Trophoblast cell (in vitro differentiated cells and primary cell): ENCODE measurements at regions not wholly inside any gene's neighbourhood (a gene's known extent, or its start where the extent isn't known, plus 50 kb on each side); places are given as distances from the start of the nearest gene placed in this dataset.
A peak's percentile ranks its signal among the peaks of the same experiment; 100 is the strongest.

Experiments
- DNase-seq, 2 donors: peaks; one replicate each; pipeline ENCODE4 v3.0.0-alpha.2; 2016
- H2AFZ ChIP-seq: 2 replicates; pipeline ENCODE4 v1.6.1; 2013; ENCODE audit warnings: low read length, moderate library complexity, mild to moderate bottlenecking; ENCODE audit not compliant: insufficient read depth, poor library complexity
- H2AK5ac ChIP-seq: 2 replicates; pipeline ENCODE4 v1.6.1; 2013; ENCODE audit warnings: mild to moderate bottlenecking, low read length
- H2BK120ac ChIP-seq: 2 replicates; pipeline ENCODE4 v1.6.1; 2013; ENCODE audit warnings: low read length, mild to moderate bottlenecking, moderate library complexity; ENCODE audit not compliant: insufficient read depth, poor library complexity
- H2BK12ac ChIP-seq: 2 replicates; pipeline ENCODE4 v1.6.1; 2013; ENCODE audit warnings: mild to moderate bottlenecking, low read length, moderate library complexity
- H2BK5ac ChIP-seq: 2 replicates; pipeline ENCODE4 v1.6.1; 2013; ENCODE audit warnings: low read length, low read depth, moderate library complexity, mild to moderate bottlenecking; ENCODE audit not compliant: poor library complexity
- H3K14ac ChIP-seq: 2 replicates; pipeline ENCODE4 v1.6.1; 2013; ENCODE audit warnings: mild to moderate bottlenecking, low read length
- H3K18ac ChIP-seq: 2 replicates; pipeline ENCODE4 v1.6.1; 2013; ENCODE audit warnings: mild to moderate bottlenecking, low read length
- H3K23ac ChIP-seq: 2 replicates; pipeline ENCODE4 v1.6.1; 2013; ENCODE audit warnings: low read length
- H3K27ac ChIP-seq: 2 replicates; pipeline ENCODE4 v1.5.1; 2013; ENCODE audit warnings: low read depth, mild to moderate bottlenecking, inconsistent platforms, low read length, moderate library complexity
- H3K27me3 ChIP-seq: 2 replicates; pipeline ENCODE4 v1.6.1; 2013; ENCODE audit warnings: inconsistent platforms, mild to moderate bottlenecking, low read length, moderate library complexity; ENCODE audit not compliant: insufficient read depth
- H3K36me3 ChIP-seq, 2 experiments: 1 replicate in 1 of 2; 2 replicates in 1 of 2; pipeline ENCODE4 v1.6.1; 2013; ENCODE audit warnings: low read length in 2 of 2, mild to moderate bottlenecking in 2 of 2, moderate library complexity in 1 of 2; ENCODE audit not compliant: insufficient read depth in 2 of 2, control insufficient read depth in 1 of 2
- H3K4ac ChIP-seq: 2 replicates; pipeline ENCODE4 v1.6.1; 2013; ENCODE audit warnings: low read depth, mild to moderate bottlenecking, low read length, moderate library complexity
- H3K4me1 ChIP-seq, 2 experiments: 1 replicate in 1 of 2; 2 replicates in 1 of 2; pipeline ENCODE4 v1.6.1; 2013; ENCODE audit warnings: low read length in 2 of 2, mild to moderate bottlenecking in 2 of 2, moderate library complexity in 1 of 2; ENCODE audit not compliant: insufficient read depth in 2 of 2, control insufficient read depth in 1 of 2
- H3K4me2 ChIP-seq: 2 replicates; pipeline ENCODE4 v1.6.1; 2013; ENCODE audit warnings: inconsistent platforms, mild to moderate bottlenecking, low read length, moderate library complexity
- H3K4me3 ChIP-seq: 2 replicates; pipeline ENCODE4 v1.5.1; 2013; ENCODE audit warnings: mild to moderate bottlenecking, low read depth, low read length, inconsistent platforms
- H3K79me1 ChIP-seq: one replicate; pipeline ENCODE4 v1.6.1; 2013; ENCODE audit warnings: low read length
- H3K79me2 ChIP-seq: 2 replicates; pipeline ENCODE4 v1.6.1; 2013; ENCODE audit warnings: low read length, mild to moderate bottlenecking; ENCODE audit not compliant: control insufficient read depth, insufficient read depth, poor library complexity
- H3K9ac ChIP-seq: 2 replicates; pipeline ENCODE4 v1.6.1; 2013; ENCODE audit warnings: mild to moderate bottlenecking, low read length
- H3K9me3 ChIP-seq: 2 replicates; pipeline ENCODE4 v1.6.1; 2013; ENCODE audit warnings: low read depth, mild to moderate bottlenecking, control low read depth, inconsistent platforms, low read length; ENCODE audit not compliant: insufficient read depth
- H4K12ac ChIP-seq: 2 replicates; pipeline ENCODE4 v1.6.1; 2013; ENCODE audit warnings: low read depth, mild to moderate bottlenecking, low read length, moderate library complexity
- H4K8ac ChIP-seq: 2 replicates; pipeline ENCODE4 v1.6.1; 2013; ENCODE audit warnings: low read depth, mild to moderate bottlenecking, low read length, moderate library complexity
- H4K91ac ChIP-seq: one replicate; pipeline ENCODE4 v1.6.1; 2013; ENCODE audit warnings: low read depth, mild to moderate bottlenecking, low read length, moderate library complexity
- WGBS: extraction: QIAGEN DNeasy Blood & Tissue Kit; methylation state at CpG from one replicate; pipeline ENCODE4 v1.1.7; 2013; ENCODE audit warnings: missing lambda C conversion rate; ENCODE audit not compliant: insufficient read length, insufficient coverage; ENCODE audit errors: extremely low coverage; 5-methylcytosine and 5-hydroxymethylcytosine counted together

DNA sequence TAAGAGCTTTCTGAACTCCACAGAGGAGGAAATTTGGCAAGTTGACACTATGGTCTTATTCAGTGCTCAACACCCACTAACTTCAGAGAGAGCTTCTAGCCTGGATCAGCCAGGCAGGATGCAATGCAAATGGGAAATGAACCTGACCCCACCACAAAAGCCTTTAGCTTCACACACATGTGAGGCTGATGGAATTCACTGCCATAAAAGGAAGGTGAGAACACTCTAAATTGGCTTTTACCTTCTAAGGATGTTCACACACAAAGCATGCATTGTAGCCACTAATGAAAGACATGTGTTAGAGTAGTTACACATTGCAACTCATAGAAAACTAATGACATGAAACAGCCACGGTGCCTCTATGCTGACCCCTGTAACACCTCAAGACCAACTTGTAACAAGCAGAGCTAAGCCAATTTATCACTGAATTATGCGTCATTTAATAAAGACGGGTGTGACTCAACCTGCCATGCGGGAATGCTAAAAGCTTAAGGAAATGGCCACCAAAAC is 262.1 kb downstream of the HACE1 start:
- H4K12ac ChIP-seq = no peak overlapping the region
- no peaks in the 10 kb centered on the region for H3K36me3 ChIP-seq
- no peak overlapping the region for H2AK5ac ChIP-seq
- no peak overlapping the region for H3K18ac ChIP-seq
- H3K27ac ChIP-seq = no peak overlapping the region
- no peaks in the 10 kb centered on the region for H3K9me3 ChIP-seq
- no peaks in the 10 kb centered on the region for H3K27me3 ChIP-seq
- H4K91ac ChIP-seq = no peak overlapping the region
- no peaks in the 10 kb centered on the region for H3K79me2 ChIP-seq
- H3K9ac ChIP-seq = no peak overlapping the region
- H2AFZ ChIP-seq = no peak overlapping the region
- no peaks in the 10 kb centered on the region for H3K79me1 ChIP-seq
- no CpG with 5 or more reads among the region's 4 CpGs for WGBS
- H3K4me1 ChIP-seq = peaks cover 0 to 2% of the 10 kb centered on the region in 2 experiments
- no peak for DNase-seq
- no peak overlapping the region for H3K23ac ChIP-seq
- no peak overlapping the region for H4K8ac ChIP-seq
- H2BK12ac ChIP-seq = no peak overlapping the region
- no peak overlapping the region for H3K14ac ChIP-seq
- no peak overlapping the region for H2BK5ac ChIP-seq
- no peak overlapping the region for H3K4ac ChIP-seq
- H2BK120ac ChIP-seq = no peak overlapping the region
- H3K4me2 ChIP-seq = no peak overlapping the region
- no peak overlapping the region for H3K4me3 ChIP-seq

DNA sequence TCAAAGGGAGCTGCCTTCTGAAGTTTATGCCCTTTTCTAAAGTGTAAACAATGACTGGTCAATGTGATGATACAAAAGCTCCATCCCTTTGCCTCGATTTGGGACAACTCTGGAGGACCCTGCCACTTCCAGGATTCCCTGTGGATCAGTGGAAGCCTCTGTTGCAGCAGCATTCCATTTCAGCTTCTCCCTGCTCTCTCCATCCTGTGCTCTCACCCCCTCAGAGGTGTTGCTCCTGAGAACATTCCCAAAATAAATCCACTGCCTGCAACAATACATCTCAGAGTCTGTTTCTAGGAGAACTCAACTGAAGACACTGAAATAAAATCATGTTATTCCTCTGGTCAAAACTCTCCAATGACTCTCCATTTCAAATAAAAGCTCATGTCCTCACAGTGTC is 263.6 kb downstream of the HACE1 start:
- H3K9me3 ChIP-seq = no peaks in the 10 kb centered on the region
- H3K23ac ChIP-seq = no peak overlapping the region
- H2BK5ac ChIP-seq = no peak overlapping the region
- H3K14ac ChIP-seq = no peak overlapping the region
- H3K79me2 ChIP-seq = no peaks in the 10 kb centered on the region
- H4K8ac ChIP-seq = no peak overlapping the region
- no peaks in the 10 kb centered on the region for H3K36me3 ChIP-seq
- no peak overlapping the region for H3K18ac ChIP-seq
- no peak overlapping the region for H4K91ac ChIP-seq
- no peaks in the 10 kb centered on the region for H3K79me1 ChIP-seq
- H3K4me2 ChIP-seq = no peak overlapping the region
- H3K9ac ChIP-seq = no peak overlapping the region
- WGBS = no CpG with 5 or more reads among the region's 1 CpG
- no peak overlapping the region for H2BK12ac ChIP-seq
- H4K12ac ChIP-seq = no peak overlapping the region
- H3K27ac ChIP-seq = no peak overlapping the region
- no peak overlapping the region for H2BK120ac ChIP-seq
- no peak overlapping the region for H3K4me3 ChIP-seq
- no peak for DNase-seq
- no peaks in the 10 kb centered on the region for H3K27me3 ChIP-seq
- H2AK5ac ChIP-seq = no peak overlapping the region
- H3K4ac ChIP-seq = no peak overlapping the region
- H2AFZ ChIP-seq = no peak overlapping the region
- H3K4me1 ChIP-seq = peaks cover 0 to 2% of the 10 kb centered on the region in 2 experiments

GRCh38 chr6:104595311-104595820 is 264.4 kb downstream of the HACE1 start:
- no peak overlapping the region for H4K12ac ChIP-seq
- H3K14ac ChIP-seq = no peak overlapping the region
- no peak overlapping the region for H3K18ac ChIP-seq
- no CpG with 5 or more reads among the region's 2 CpGs for WGBS
- peaks cover 0 to 2% of the 10 kb centered on the region in 2 experiments for H3K4me1 ChIP-seq
- H3K36me3 ChIP-seq = no peaks in the 10 kb centered on the region
- H3K27ac ChIP-seq = no peak overlapping the region
- no peak overlapping the region for H3K4ac ChIP-seq
- no peaks in the 10 kb centered on the region for H3K9me3 ChIP-seq
- H3K79me1 ChIP-seq = no peaks in the 10 kb centered on the region
- no peak overlapping the region for H2AK5ac ChIP-seq
- no peak overlapping the region for H3K4me3 ChIP-seq
- no peak overlapping the region for H2BK12ac ChIP-seq
- H3K9ac ChIP-seq = no peak overlapping the region
- H3K4me2 ChIP-seq = no peak overlapping the region
- H3K27me3 ChIP-seq = no peaks in the 10 kb centered on the region
- no peak overlapping the region for H2AFZ ChIP-seq
- no peaks in the 10 kb centered on the region for H3K79me2 ChIP-seq
- no peak overlapping the region for H2BK5ac ChIP-seq
- no peak overlapping the region for H3K23ac ChIP-seq
- H2BK120ac ChIP-seq = no peak overlapping the region
- H4K8ac ChIP-seq = no peak overlapping the region
- DNase-seq = peak in 1 of 2 donors; percentile 49
- H4K91ac ChIP-seq = no peak overlapping the region

GRCh38 chr6:104591573-104592334 is 268.0 kb downstream of the HACE1 start:
- Histone ChIP-seq H3K36me3 (no peaks in the 10 kb centered on the region), H3K18ac (no peak overlapping the region), H3K4me2 (no peak overlapping the region), H4K12ac (no peak overlapping the region), H2BK12ac (no peak overlapping the region), H3K4me3 (no peak overlapping the region), H3K14ac (no peak overlapping the region), H3K27me3 (no peaks in the 10 kb centered on the region), H3K79me1 (no peaks in the 10 kb centered on the region), H3K9ac (no peak overlapping the region), H3K23ac (no peak overlapping the region), H2BK120ac (no peak overlapping the region), H3K9me3 (no peaks in the 10 kb centered on the region), H4K8ac (no peak overlapping the region), H3K4me1 (no peaks in the 10 kb centered on the region), H2BK5ac (no peak overlapping the region), H2AK5ac (no peak overlapping the region), H4K91ac (no peak overlapping the region), H3K79me2 (no peaks in the 10 kb centered on the region), H2AFZ (no peak overlapping the region), H3K27ac (no peak overlapping the region), H3K4ac (no peak overlapping the region)
- WGBS = no CpG with 5 or more reads among the region's 2 CpGs
- no peak for DNase-seq
